Upper lobe of left lung (tissue), 6 donors: ENCODE measurements at regions not wholly inside any gene's neighbourhood (a gene's known extent, or its start where the extent isn't known, plus 50 kb on each side); places are given as distances from the start of the nearest gene placed in this dataset.
A peak's percentile ranks its signal among the peaks of the same experiment; 100 is the strongest.

Experiments used
- ATAC-seq, 2 donors: fragments of 200-7000 bp; cut with Tn5 transposase; one replicate each; pipeline ENCODE4 v1.9.1; 2022; ENCODE audit warnings: mild to moderate bottlenecking in 2 of 2, moderate library complexity in 2 of 2; ENCODE audit not compliant: low FRiP score in 2 of 2
- DNase-seq, 2 donors: peaks; one replicate each; pipeline ENCODE4 v3.0.0-alpha.2; 2019 to 2020
- H3K27ac ChIP-seq, 4 donors: fragments of 200-600 bp; sonication (generic); one replicate each; pipeline ENCODE4 v1.5.1; 2016 to 2019
- H3K27me3 ChIP-seq, 4 donors: fragments of 200-600 bp; sonication (generic); one replicate each; pipeline ENCODE4 v1.5.1; 2017 to 2019
- H3K36me3 ChIP-seq, 4 donors: fragments of 200-600 bp; sonication (generic); one replicate each; pipeline ENCODE4 v1.5.1; 2016 to 2019
- H3K4me1 ChIP-seq, 4 donors: fragments of 200-600 bp; sonication (generic); one replicate each; pipeline ENCODE4 v1.5.1; 2018 to 2019
- H3K4me3 ChIP-seq, 4 donors: fragments of 200-600 bp; sonication (generic); one replicate each; pipeline ENCODE4 v1.5.1; 2017 to 2019; ENCODE audit warnings: mild to moderate bottlenecking in 2 of 4, moderate library complexity in 1 of 4
- H3K9me3 ChIP-seq, 4 donors: fragments of 200-600 bp; sonication (generic); one replicate each; pipeline ENCODE4 v1.5.1; 2018 to 2019
- CTCF ChIP-seq, 6 experiments: fragments of 450-650 bp in 4 of 6; fragments of 200-600 bp in 2 of 6; sonication (generic) in 2 of 6; IDR thresholded peaks; one replicate each; pipeline ENCODE4 v1.5.1; 2016 to 2019; ENCODE audit warnings: antibody characterized with exemption in 6 of 6
- EP300 ChIP-seq, 4 donors: sonication (generic); formaldehyde crosslinking; IDR thresholded peaks; one replicate each; pipeline ENCODE4 v1.5.1; 2017; ENCODE audit warnings: antibody characterized with exemption in 4 of 4, control low read depth in 2 of 4
- POLR2A ChIP-seq, 4 donors: fragments of 450-650 bp; IDR thresholded peaks; one replicate each; pipeline ENCODE4 v1.5.1; 2016 to 2017; ENCODE audit warnings: antibody characterized with exemption in 4 of 4, mild to moderate bottlenecking in 2 of 4
- POLR2AphosphoS5 ChIP-seq, 2 donors: sonication (generic); formaldehyde crosslinking; IDR thresholded peaks; one replicate each; pipeline ENCODE4 v1.5.1; 2017; ENCODE audit warnings: antibody characterized with exemption in 2 of 2
- WGBS, 2 donors: methylation state at CpG; one replicate each; pipeline ENCODE4 v1.1.5; 2017 to 2018; 5-methylcytosine and 5-hydroxymethylcytosine counted together
- donor health status: DM: no; HTN: no; CAD: no; lungs with moderate emphysema.
- donor health status: DM: no; HTN: yes; CAD: no; lungs with severe emphysema.

- TF ChIP-seq EP300 (IDR thresholded peaks at IDR 0.05) (no peak), POLR2A (IDR thresholded peaks at IDR 0.05) (no peak), POLR2AphosphoS5 (IDR thresholded peaks at IDR 0.05) (no peak), CTCF (IDR thresholded peaks at IDR 0.05) (no peak)
- WGBS, 2 donors: 81 to 84% methylated on average over 9 of the region's 9 CpGs
- DNase-seq (no peak), ATAC-seq (no peak)
- no peaks in the 10 kb centered on the region for H3K36me3 ChIP-seq
- no peak overlapping the region for H3K27ac ChIP-seq
- no peaks in the 10 kb centered on the region for H3K27me3 ChIP-seq
- H3K9me3 ChIP-seq: no peaks in the 10 kb centered on the region
- no peak overlapping the region for H3K4me3 ChIP-seq
- H3K4me1 ChIP-seq: peaks cover 0 to 8% (median 1%) of the 10 kb centered on the region in 4 donors
These were observed 55.9 kb downstream of the OLIG1 start for GRCh38 chr21:33125680-33126375.

GRCh38 chr21:33126569-33126968 is 56.6 kb downstream of the OLIG1 start:
- Histone ChIP-seq H3K27ac (no peak overlapping the region), H3K4me1 (peaks cover 0 to 8% (median 1%) of the 10 kb centered on the region in 4 donors), H3K9me3 (no peaks in the 10 kb centered on the region), H3K36me3 (no peaks in the 10 kb centered on the region), H3K4me3 (no peak overlapping the region), H3K27me3 (no peaks in the 10 kb centered on the region)
- DNase-seq: no peak
- TF ChIP-seq EP300 (IDR thresholded peaks at IDR 0.05) (no peak), POLR2AphosphoS5 (IDR thresholded peaks at IDR 0.05) (no peak), POLR2A (IDR thresholded peaks at IDR 0.05) (no peak), CTCF (IDR thresholded peaks at IDR 0.05) (no peak)
- no peak for ATAC-seq
- 87 to 88% methylated on average over 7 of the region's 7 CpGs for WGBS, 2 donors

GRCh38 chr21:33127154-33127867 is 57.4 kb downstream of the OLIG1 start:
- peak; percentile 74 to 91 for ATAC-seq

GRCh38 chr21:33127868-33128242 is 57.9 kb downstream of the OLIG1 start:
- TF ChIP-seq POLR2AphosphoS5 (IDR thresholded peaks at IDR 0.05) (no peak), POLR2A (IDR thresholded peaks at IDR 0.05) (no peak), CTCF (IDR thresholded peaks at IDR 0.05) (no peak), EP300 (IDR thresholded peaks at IDR 0.05) (no peak)
- ATAC-seq (no peak), DNase-seq (no peak)
- peaks cover 0 to 8% (median 1%) of the 10 kb centered on the region in 4 donors for H3K4me1 ChIP-seq
- 38 to 53% methylated on average over 6 of the region's 6 CpGs for WGBS, 2 donors
- no peak overlapping the region for H3K27ac ChIP-seq
- no peaks in the 10 kb centered on the region for H3K36me3 ChIP-seq
- H3K9me3 ChIP-seq: no peaks in the 10 kb centered on the region
- no peak overlapping the region for H3K4me3 ChIP-seq
- no peaks in the 10 kb centered on the region for H3K27me3 ChIP-seq

More at GRCh38 chr21:33127154-33127867, 57.4 kb downstream of the OLIG1 start:
- peak in 1 of 2 donors; percentile 72 for DNase-seq
- H3K9me3 ChIP-seq: no peaks in the 10 kb centered on the region
- TF ChIP-seq POLR2A (IDR thresholded peaks at IDR 0.05) (no peak), POLR2AphosphoS5 (IDR thresholded peaks at IDR 0.05) (no peak), CTCF (IDR thresholded peaks at IDR 0.05) (peak; percentile 52 to 76 (median 59)), EP300 (IDR thresholded peaks at IDR 0.05) (no peak)
- no peaks in the 10 kb centered on the region for H3K27me3 ChIP-seq
- 4 to 6% methylated on average over 15 to 18 of the region's 18 CpGs for WGBS, 2 donors
- H3K4me1 ChIP-seq: peaks cover 0 to 8% (median 1%) of the 10 kb centered on the region in 4 donors
- H3K4me3 ChIP-seq: peak overlapping the region in 2 of 4 donors; percentile 13 to 38
- H3K36me3 ChIP-seq: no peaks in the 10 kb centered on the region
- no peak overlapping the region for H3K27ac ChIP-seq
